ENCODE measurements at regions not wholly inside any gene's neighbourhood (a gene's known extent, or its start where the extent isn't known, plus 50 kb on each side); places are given as distances from the start of the nearest gene placed in this dataset.

DNA sequence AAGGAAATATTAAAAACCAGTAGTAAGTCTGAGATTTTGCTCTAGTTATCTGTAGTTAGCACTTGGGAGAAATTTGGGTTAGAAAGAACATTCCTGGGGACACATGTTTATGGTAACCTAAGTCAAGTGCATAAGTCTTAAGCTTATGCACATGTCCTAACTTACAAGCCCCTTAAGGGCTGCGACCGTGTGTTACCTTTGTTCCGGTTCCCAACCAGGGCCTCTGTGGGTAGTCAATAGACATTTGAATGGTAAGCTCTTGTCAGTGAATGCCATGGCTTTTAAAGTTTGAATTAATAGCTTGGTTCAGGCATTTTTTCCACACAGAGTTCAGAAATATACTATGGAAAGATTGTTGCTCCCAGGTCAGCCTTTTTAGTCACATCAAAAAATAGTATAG, 64.7 kb upstream of the CWC22 start:
- H3K23ac ChIP-seq (ENCODE audit: low read depth, low read length): no peak overlapping the region
- no peak overlapping the region for H2BK120ac ChIP-seq (ENCODE audit: low read depth, low read length)
- no peaks in the 10 kb centered on the region for H3K4me1 ChIP-seq (ENCODE audit: control insufficient read depth, insufficient read depth, low read length)
- no peak overlapping the region for H2AK5ac ChIP-seq (ENCODE audit: low read depth, low read length)
- no CpG with 5 or more reads among the region's 3 CpGs for WGBS, 2 experiments (ENCODE audit: extremely low coverage in 2 of 2, insufficient read length in 1 of 2)
- no peak overlapping the region for H3K14ac ChIP-seq (replicated peaks; ENCODE audit: low read depth, low read length)
- H3K4ac ChIP-seq (ENCODE audit: low read depth, low read length): no peak overlapping the region
- H4K5ac ChIP-seq (ENCODE audit: low read depth, low read length): no peak overlapping the region
- intact Hi-C loops (cut with micrococcal nuclease): no loop called here
- H3K79me1 ChIP-seq (ENCODE audit: low read depth in 1 of 2, low read length in 2 of 2): no peaks in the 10 kb centered on the region
- ChIA-PET CTCF (no interaction called here), POLR2A (ENCODE audit: unreplicated experiment) (no interaction called here)
- H3K56ac ChIP-seq (ENCODE audit: extremely low read depth, insufficient read depth, low read length): no peak overlapping the region
- H3K36me3 ChIP-seq (ENCODE audit: control insufficient read depth, insufficient read depth, low read length): no peaks in the 10 kb centered on the region
- no peak overlapping the region for H3K27ac ChIP-seq (ENCODE audit: insufficient read depth, low read length)
- in situ Hi-C loops (cut with MboI; ENCODE audit: low sequenced_read_pairs): loop anchor here (25.0 kb wide), 1 partner anchor 659 kb away; no protein-coding TSS in a partner anchor
- H3K9me1 ChIP-seq (ENCODE audit: insufficient read depth, low read length): no peaks in the 10 kb centered on the region
- no peaks in the 10 kb centered on the region for H4K20me1 ChIP-seq (ENCODE audit: insufficient read depth, low read length)
- dilution Hi-C loops (cut with HindIII; ENCODE audit: low sequenced_read_pairs, unreplicated experiment): no loop called here
- no peak overlapping the region for H3K4me3 ChIP-seq (ENCODE audit: insufficient read depth, low read depth, low read length)
- H3K27me3 ChIP-seq (ENCODE audit: control insufficient read depth, insufficient read depth, low read length): no peaks in the 10 kb centered on the region; the same call in 1 of the 2 replicates
- H2AK9ac ChIP-seq (replicated peaks; ENCODE audit: low read depth, low read length, poor library complexity): no peak overlapping the region
- H2AFZ ChIP-seq (replicated peaks; ENCODE audit: low read length, poor library complexity): no peak overlapping the region
- H4K91ac ChIP-seq (ENCODE audit: insufficient read depth, low read depth, low read length): no peak overlapping the region
- no peak overlapping the region for H3K18ac ChIP-seq (ENCODE audit: low read depth, low read length)
- H4K8ac ChIP-seq (ENCODE audit: low read depth in 2 of 2, low read length in 2 of 2): no peak overlapping the region
- no peak overlapping the region for H3K4me2 ChIP-seq (ENCODE audit: low read depth, low read length)
- H3K9me3 ChIP-seq (ENCODE audit: control insufficient read depth, insufficient read depth, low read length): peaks cover 2% of the 10 kb centered on the region
- H2BK15ac ChIP-seq (ENCODE audit: low read depth, low read length): no peak overlapping the region
- BruUV-seq (replicated peaks): no TSS peak
- no peak for DNase-seq
- no peak overlapping the region for H2BK5ac ChIP-seq (ENCODE audit: low read depth, low read length, poor library complexity, severe bottlenecking)
- no peak overlapping the region for H2BK20ac ChIP-seq (ENCODE audit: low read depth, low read length)
- TF ChIP-seq, protein P1, sequence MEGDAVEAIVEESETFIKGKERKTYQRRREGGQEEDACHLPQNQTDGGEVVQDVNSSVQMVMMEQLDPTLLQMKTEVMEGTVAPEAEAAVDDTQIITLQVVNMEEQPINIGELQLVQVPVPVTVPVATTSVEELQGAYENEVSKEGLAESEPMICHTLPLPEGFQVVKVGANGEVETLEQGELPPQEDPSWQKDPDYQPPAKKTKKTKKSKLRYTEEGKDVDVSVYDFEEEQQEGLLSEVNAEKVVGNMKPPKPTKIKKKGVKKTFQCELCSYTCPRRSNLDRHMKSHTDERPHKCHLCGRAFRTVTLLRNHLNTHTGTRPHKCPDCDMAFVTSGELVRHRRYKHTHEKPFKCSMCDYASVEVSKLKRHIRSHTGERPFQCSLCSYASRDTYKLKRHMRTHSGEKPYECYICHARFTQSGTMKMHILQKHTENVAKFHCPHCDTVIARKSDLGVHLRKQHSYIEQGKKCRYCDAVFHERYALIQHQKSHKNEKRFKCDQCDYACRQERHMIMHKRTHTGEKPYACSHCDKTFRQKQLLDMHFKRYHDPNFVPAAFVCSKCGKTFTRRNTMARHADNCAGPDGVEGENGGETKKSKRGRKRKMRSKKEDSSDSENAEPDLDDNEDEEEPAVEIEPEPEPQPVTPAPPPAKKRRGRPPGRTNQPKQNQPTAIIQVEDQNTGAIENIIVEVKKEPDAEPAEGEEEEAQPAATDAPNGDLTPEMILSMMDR (conservative IDR thresholded peaks at IDR 0.05; ENCODE audit: low read depth, low read length): no peak
- no peak for TF ChIP-seq SMC3 (IDR thresholded peaks at IDR 0.05; ENCODE audit: low read depth, low read length)
- TF ChIP-seq MXI1 (IDR thresholded peaks at IDR 0.05; ENCODE audit: borderline replicate concordance, low read depth, low read length): no peak
- TF ChIP-seq MAZ (IDR thresholded peaks at IDR 0.05; ENCODE audit: borderline replicate concordance, low read depth, low read length): no peak
- no peak for TF ChIP-seq RFX5 (IDR thresholded peaks at IDR 0.05; ENCODE audit: low read depth, low read length)
- TF ChIP-seq FOS (IDR thresholded peaks at IDR 0.05; ENCODE audit: low read depth, low read length): no peak
- no peak for TF ChIP-seq CEBPB (IDR thresholded peaks at IDR 0.05; ENCODE audit: low read depth, low read length)
- no peak for ATAC-seq (ENCODE audit: low read depth)
- no peak overlapping the region for H3K9ac ChIP-seq (ENCODE audit: low read depth, low read length)
